Mammary epithelial cell (primary cell): ENCODE measurements at regions not wholly inside any gene's neighbourhood (a gene's known extent, or its start where the extent isn't known, plus 50 kb on each side); places are given as distances from the start of the nearest gene placed in this dataset.

ENCODE experiments used
- EZH2 ChIP-seq: IDR thresholded peaks from 2 replicates; pipeline ENCODE4 v1.6.1; 2012; ENCODE audit warnings: low read length, inconsistent platforms, borderline replicate concordance
- TF ChIP-seq, protein P1 (sequence below), 2 donors: IDR thresholded peaks in 1 of 2; conservative IDR thresholded peaks in 1 of 2; 2 replicates each; pipeline ENCODE4 v1.5.1; 2011 to 2012; ENCODE audit warnings: inconsistent platforms in 2 of 2, low read length in 2 of 2, mild to moderate bottlenecking in 2 of 2, control low read depth in 1 of 2, low read depth in 1 of 2; ENCODE audit not compliant: insufficient read depth in 1 of 2; ENCODE audit errors: extremely low read depth in 1 of 2

DNA sequence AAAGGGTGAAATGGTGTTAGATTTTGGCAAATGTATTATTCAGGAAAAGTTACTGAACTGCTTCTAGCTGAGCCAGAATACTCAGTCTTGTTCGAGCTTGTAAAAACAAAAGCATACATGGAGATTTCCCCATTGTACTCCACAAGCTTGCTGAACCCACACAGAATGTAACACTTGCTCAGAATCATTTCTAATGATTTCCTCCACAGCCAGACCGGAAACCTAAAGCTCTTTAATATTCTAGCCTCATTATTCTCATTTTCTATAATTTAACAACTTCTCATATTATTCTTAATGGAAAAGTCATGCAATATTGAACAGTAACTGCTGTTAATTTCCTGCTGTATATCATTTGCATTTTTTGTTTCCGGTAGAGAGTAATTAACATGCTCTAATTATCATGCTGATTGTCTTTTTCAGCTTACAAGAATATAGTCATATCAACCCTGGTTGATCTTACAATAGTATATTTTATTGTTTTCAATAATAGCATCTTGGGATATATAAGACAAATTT lies 1387.5 kb upstream of the EYS start:
- TF ChIP-seq, protein P1, sequence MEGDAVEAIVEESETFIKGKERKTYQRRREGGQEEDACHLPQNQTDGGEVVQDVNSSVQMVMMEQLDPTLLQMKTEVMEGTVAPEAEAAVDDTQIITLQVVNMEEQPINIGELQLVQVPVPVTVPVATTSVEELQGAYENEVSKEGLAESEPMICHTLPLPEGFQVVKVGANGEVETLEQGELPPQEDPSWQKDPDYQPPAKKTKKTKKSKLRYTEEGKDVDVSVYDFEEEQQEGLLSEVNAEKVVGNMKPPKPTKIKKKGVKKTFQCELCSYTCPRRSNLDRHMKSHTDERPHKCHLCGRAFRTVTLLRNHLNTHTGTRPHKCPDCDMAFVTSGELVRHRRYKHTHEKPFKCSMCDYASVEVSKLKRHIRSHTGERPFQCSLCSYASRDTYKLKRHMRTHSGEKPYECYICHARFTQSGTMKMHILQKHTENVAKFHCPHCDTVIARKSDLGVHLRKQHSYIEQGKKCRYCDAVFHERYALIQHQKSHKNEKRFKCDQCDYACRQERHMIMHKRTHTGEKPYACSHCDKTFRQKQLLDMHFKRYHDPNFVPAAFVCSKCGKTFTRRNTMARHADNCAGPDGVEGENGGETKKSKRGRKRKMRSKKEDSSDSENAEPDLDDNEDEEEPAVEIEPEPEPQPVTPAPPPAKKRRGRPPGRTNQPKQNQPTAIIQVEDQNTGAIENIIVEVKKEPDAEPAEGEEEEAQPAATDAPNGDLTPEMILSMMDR (conservative IDR thresholded peaks at IDR 0.05 in 1 of 2, IDR thresholded peaks at IDR 0.05 in 1 of 2; ENCODE audit: extremely low read depth in 1 of 2, insufficient read depth in 1 of 2, low read depth in 1 of 2, low read length in 2 of 2): no peak
- TF ChIP-seq EZH2: no peak
